Vagina (tissue), 2 donors: ENCODE measurements at regions not wholly inside any gene's neighbourhood (a gene's known extent, or its start where the extent isn't known, plus 50 kb on each side); places are given as distances from the start of the nearest gene placed in this dataset.

Experiments used
- CTCF ChIP-seq, 3 experiments: fragments of 450-650 bp in 2 of 3; fragments of 200-600 bp in 1 of 3; sonication (generic) in 1 of 3; IDR thresholded peaks; one replicate each; pipeline ENCODE4 v1.5.1; 2017 to 2019; ENCODE audit warnings: antibody characterized with exemption in 3 of 3, mild to moderate bottlenecking in 2 of 3, moderate library complexity in 2 of 3
- POLR2A ChIP-seq, 2 donors: fragments of 450-650 bp; IDR thresholded peaks; one replicate each; pipeline ENCODE4 v1.6.1; 2017; ENCODE audit warnings: antibody characterized with exemption in 2 of 2, mild to moderate bottlenecking in 2 of 2, moderate library complexity in 2 of 2

- TF ChIP-seq CTCF (IDR thresholded peaks at IDR 0.05) (no peak), POLR2A (IDR thresholded peaks at IDR 0.05) (no peak)
Measured at GRCh38 chr12:116638376-116638775, 79.2 kb downstream of the MAP1LC3B2 start.
